ENCODE measurements at regions not wholly inside any gene's neighbourhood (a gene's known extent, or its start where the extent isn't known, plus 50 kb on each side); places are given as distances from the start of the nearest gene placed in this dataset.
A peak's percentile ranks its signal among the peaks of the same experiment; 100 is the strongest.

DNA sequence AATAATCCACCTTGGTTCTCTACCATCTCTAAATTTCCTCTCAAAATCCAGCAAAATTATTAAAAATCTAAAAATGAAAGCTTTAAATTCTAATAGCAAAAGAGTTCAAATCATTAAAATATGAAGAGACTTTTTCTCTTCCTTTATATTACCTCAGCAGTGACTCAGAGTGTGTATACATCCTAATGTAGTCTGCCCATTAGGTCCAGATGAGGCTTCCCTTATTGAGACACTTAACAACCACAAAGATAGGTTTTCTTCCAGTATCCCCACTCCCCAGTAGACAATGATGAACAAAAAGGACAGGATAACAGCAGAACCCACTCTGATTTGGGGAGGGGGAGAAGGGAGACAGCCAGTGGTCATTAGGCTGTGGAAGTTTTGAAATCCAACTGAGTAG, 61.5 kb upstream of the DCBLD2 start:
- DNase-seq (ENCODE audit: low spot score) = no peak

GRCh38 chr3:98962189-98962930, 60.9 kb upstream of the DCBLD2 start:
- DNase-seq (ENCODE audit: low spot score) = peak; percentile 58

GRCh38 chr3:98961161-98962155, 60.0 kb upstream of the DCBLD2 start:
- DNase-seq (ENCODE audit: low spot score) = no peak

- DNase-seq (ENCODE audit: low spot score) = no peak
These were observed 56.2 kb upstream of the DCBLD2 start for GRCh38 chr3:98957681-98958080.

DNA sequence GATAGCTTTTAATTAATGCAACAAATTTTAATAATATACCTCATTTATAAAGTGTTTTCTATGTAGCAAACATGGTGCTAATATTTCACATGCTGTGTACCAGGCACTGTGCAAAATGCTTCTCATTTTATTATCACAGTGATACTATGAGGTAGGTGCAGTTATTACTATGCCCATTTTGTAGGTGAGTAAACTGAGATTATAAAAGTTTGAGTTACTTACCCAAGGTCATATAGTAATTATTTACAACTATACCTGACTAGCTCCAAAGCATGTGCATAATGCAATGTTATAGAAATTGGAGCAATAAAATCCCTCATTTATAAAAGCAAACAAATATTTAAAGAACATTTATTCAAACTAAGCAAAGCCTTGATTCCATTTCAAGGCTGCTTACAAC, 54.5 kb upstream of the DCBLD2 start:
- DNase-seq (ENCODE audit: low spot score) = no peak

DNA sequence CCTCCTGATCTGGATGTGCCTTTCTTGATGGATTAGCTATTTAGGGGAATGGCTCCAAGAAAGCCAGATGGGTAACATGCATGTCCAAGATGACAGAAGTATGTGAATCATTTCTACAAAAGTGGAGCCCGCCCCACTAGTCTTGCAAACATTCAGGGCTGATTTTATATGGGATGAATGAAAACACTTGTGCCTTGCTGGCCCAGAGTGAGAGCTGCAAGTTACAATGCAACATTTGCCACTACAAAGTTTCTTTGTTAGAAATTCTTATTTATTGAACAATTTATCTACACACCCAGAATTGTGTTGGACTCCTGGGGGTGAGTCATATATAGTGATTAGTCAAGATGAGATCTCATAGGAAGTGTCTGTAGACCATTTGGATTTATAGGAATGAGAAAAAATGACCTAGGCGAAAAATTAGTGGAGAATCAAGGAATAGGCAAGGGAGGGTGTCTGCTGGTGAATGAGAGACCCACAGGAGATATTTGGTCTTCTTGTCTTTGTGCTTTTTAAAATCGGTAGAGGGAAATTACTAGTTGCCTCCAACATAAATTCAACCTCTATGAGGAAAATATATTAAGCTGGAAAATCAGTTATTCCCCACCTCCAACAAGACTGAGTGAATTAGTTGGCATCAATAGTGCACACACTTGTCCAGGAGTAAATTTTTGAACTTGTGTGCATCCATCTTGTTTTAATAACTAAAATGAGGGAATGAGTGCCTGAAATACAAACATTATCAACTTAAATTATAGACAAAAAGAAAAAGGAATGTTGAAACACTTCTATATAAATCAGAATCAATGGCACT, 53.5 kb upstream of the DCBLD2 start:
- DNase-seq (ENCODE audit: low spot score) = no peak

DNA sequence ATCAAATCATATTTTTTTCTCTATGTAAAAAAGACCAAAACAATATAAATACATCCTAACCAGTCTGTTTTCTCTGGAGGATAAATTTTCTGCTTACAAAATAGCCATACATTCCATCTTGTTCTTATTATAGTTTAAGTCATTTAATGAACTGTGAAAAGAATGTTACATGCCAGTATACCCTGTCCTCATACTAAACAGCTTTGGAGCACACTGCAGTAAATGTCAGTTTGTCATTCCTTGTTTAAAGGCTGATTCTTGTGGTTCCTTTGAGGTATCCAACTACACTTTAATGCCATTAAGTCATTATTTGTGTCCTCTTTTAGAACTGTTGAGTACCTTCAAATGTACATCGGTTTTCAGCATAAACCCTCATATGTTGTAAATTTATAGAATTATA, 52.7 kb upstream of the DCBLD2 start:
- DNase-seq (ENCODE audit: low spot score) = no peak

GRCh38 chr3:98952404-98952803, 50.9 kb upstream of the DCBLD2 start:
- no peak for DNase-seq (ENCODE audit: low spot score)
